ENCODE measurements at regions not wholly inside any gene's neighbourhood (a gene's known extent, or its start where the extent isn't known, plus 50 kb on each side); places are given as distances from the start of the nearest gene placed in this dataset.

DNA sequence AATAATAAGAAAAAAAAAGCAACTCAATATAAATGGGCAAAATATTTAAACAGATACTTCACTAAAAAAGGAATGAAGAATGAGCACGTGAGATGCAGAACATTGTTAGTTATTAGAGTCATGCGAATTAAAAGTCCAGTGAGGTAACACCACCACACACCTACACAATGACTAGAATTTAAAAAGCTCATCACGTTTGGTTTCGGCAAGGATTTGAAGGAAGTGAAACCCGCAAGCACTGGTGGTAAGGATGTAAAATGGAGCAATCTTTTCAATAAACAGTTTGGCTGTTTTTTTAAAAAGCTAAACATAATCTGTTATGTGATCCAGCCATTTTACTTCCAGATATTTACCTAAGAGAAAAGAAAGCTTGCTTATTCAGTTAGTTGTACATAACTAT lies 1181.6 kb upstream of the CELF4 start:
- TF ChIP-seq, protein P1, sequence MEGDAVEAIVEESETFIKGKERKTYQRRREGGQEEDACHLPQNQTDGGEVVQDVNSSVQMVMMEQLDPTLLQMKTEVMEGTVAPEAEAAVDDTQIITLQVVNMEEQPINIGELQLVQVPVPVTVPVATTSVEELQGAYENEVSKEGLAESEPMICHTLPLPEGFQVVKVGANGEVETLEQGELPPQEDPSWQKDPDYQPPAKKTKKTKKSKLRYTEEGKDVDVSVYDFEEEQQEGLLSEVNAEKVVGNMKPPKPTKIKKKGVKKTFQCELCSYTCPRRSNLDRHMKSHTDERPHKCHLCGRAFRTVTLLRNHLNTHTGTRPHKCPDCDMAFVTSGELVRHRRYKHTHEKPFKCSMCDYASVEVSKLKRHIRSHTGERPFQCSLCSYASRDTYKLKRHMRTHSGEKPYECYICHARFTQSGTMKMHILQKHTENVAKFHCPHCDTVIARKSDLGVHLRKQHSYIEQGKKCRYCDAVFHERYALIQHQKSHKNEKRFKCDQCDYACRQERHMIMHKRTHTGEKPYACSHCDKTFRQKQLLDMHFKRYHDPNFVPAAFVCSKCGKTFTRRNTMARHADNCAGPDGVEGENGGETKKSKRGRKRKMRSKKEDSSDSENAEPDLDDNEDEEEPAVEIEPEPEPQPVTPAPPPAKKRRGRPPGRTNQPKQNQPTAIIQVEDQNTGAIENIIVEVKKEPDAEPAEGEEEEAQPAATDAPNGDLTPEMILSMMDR (IDR thresholded peaks at IDR 0.05; ENCODE audit: low read length) = no peak
- no peak for TF ChIP-seq EZH2 (IDR thresholded peaks at IDR 0.05; ENCODE audit: borderline replicate concordance, low read length)
